Neural cell (in vitro differentiated cells): ENCODE measurements at regions not wholly inside any gene's neighbourhood (a gene's known extent, or its start where the extent isn't known, plus 50 kb on each side); places are given as distances from the start of the nearest gene placed in this dataset.

Experiments
- H2AFZ ChIP-seq: fragments of 200-600, 300-800 bp; sonication (generic), shearing (Covaris generic); 2 replicates; pipeline ENCODE4 v1.6.0; 2014; ENCODE audit warnings: low read depth, mild to moderate bottlenecking, antibody characterized with exemption, low read length, moderate library complexity
- H3F3A ChIP-seq: fragments of 200-600 bp; shearing (Covaris generic); 2 replicates; pipeline ENCODE4 v1.6.1; 2016; ENCODE audit warnings: mild to moderate bottlenecking, moderate library complexity, mixed read lengths, antibody characterized with exemption, low read length; ENCODE audit not compliant: insufficient read depth, poor library complexity, severe bottlenecking
- H3K27ac ChIP-seq: fragments of 200-600, 300-800 bp; sonication (generic), shearing (Covaris generic); 2 replicates; pipeline ENCODE4 v1.5.1; 2014; ENCODE audit warnings: mild to moderate bottlenecking, low read length, moderate library complexity
- H3K27me3 ChIP-seq: fragments of 300-800, 200-600 bp; sonication (generic), shearing (Covaris generic); 2 replicates; pipeline ENCODE4 v1.6.0; 2014; ENCODE audit warnings: mild to moderate bottlenecking, low read depth, low read length, moderate library complexity; ENCODE audit not compliant: insufficient read depth
- H3K36me3 ChIP-seq: fragments of 300-800, 200-600 bp; sonication (generic), shearing (Covaris generic); 2 replicates; pipeline ENCODE4 v1.5.1; 2014; ENCODE audit warnings: mild to moderate bottlenecking, antibody characterized with exemption, low read length, moderate library complexity; ENCODE audit not compliant: insufficient read depth
- H3K4me2 ChIP-seq: fragments of 300-800, 200-600 bp; sonication (generic), shearing (Covaris generic); 2 replicates; pipeline ENCODE4 v1.6.0; 2014; ENCODE audit warnings: mild to moderate bottlenecking, low read length
- H3K4me3 ChIP-seq: fragments of 300-800, 200-600 bp; sonication (generic), shearing (Covaris generic); 2 replicates; pipeline ENCODE4 v1.5.1; 2014; ENCODE audit warnings: mild to moderate bottlenecking, low read length, moderate library complexity
- H3K79me2 ChIP-seq: fragments of 200-600 bp; shearing (Covaris generic); replicated peaks from 2 replicates; pipeline ENCODE4 v1.6.0; 2014; ENCODE audit warnings: mild to moderate bottlenecking, low read length, moderate library complexity; ENCODE audit not compliant: insufficient read depth
- H3K9ac ChIP-seq: fragments of 300-800, 200-600 bp; sonication (generic), shearing (Covaris generic); 2 replicates; pipeline ENCODE4 v1.6.1; 2016; ENCODE audit warnings: mild to moderate bottlenecking, low read length, mixed read lengths
- H3K9me2 ChIP-seq: fragments of 200-600 bp; shearing (Covaris generic); 2 replicates; pipeline ENCODE4 v1.6.1; 2016; ENCODE audit warnings: mild to moderate bottlenecking, low read length, mixed read lengths; ENCODE audit not compliant: insufficient read depth
- H3K9me3 ChIP-seq: fragments of 200-600, 300-800 bp; sonication (generic), shearing (Covaris generic); 2 replicates; pipeline ENCODE4 v1.6.1; 2016; ENCODE audit warnings: mild to moderate bottlenecking, mixed run types, low read length, moderate library complexity, mixed read lengths
- H4K20me1 ChIP-seq: fragments of 200-600 bp; shearing (Covaris generic); 2 replicates; pipeline ENCODE4 v1.6.1; 2016; ENCODE audit warnings: mild to moderate bottlenecking, mixed run types; ENCODE audit not compliant: insufficient read depth
- CTCF ChIP-seq: fragments of 450-650 bp; IDR thresholded peaks from 2 replicates; pipeline ENCODE4 v1.5.1; 2014; ENCODE audit warnings: antibody characterized with exemption, mild to moderate bottlenecking, moderate library complexity; ENCODE audit not compliant: poor library complexity, severe bottlenecking
- EP300 ChIP-seq: fragments of 450-650 bp; conservative IDR thresholded peaks from 2 replicates; pipeline ENCODE4 v1.6.1; 2014; ENCODE audit warnings: antibody characterized with exemption, mild to moderate bottlenecking, moderate library complexity; ENCODE audit not compliant: poor library complexity, severe bottlenecking
- EZH2 ChIP-seq: fragments of 200-600, 300-800 bp; shearing (Covaris generic), sonication (generic); IDR thresholded peaks from 2 replicates; pipeline ENCODE4 v1.6.1; 2014; ENCODE audit warnings: antibody characterized with exemption, low read length, borderline replicate concordance, mild to moderate bottlenecking; ENCODE audit not compliant: insufficient read depth, poor library complexity, severe bottlenecking
- MXI1 ChIP-seq: fragments of 450-650 bp; conservative IDR thresholded peaks from 2 replicates; pipeline ENCODE4 v1.6.1; 2014; ENCODE audit warnings: antibody characterized with exemption, mild to moderate bottlenecking; ENCODE audit not compliant: poor library complexity, severe bottlenecking
- POLR2AphosphoS5 ChIP-seq: IDR thresholded peaks from 2 replicates; pipeline ENCODE4 v1.6.1; 2012
- RAD21 ChIP-seq: fragments of 450-650 bp; conservative IDR thresholded peaks from 2 replicates; pipeline ENCODE4 v1.6.1; 2014; ENCODE audit warnings: antibody characterized with exemption, mild to moderate bottlenecking, moderate library complexity
- REST ChIP-seq: IDR thresholded peaks from 2 replicates; pipeline ENCODE4 v1.6.1; 2012; ENCODE audit warnings: borderline replicate concordance
- SMC3 ChIP-seq: fragments of 450-650 bp; conservative IDR thresholded peaks from 2 replicates; pipeline ENCODE4 v1.6.1; 2014; ENCODE audit warnings: antibody characterized with exemption, mild to moderate bottlenecking, moderate library complexity; ENCODE audit not compliant: poor library complexity
- TAF1 ChIP-seq: IDR thresholded peaks from 2 replicates; pipeline ENCODE4 v1.6.1; 2012; ENCODE audit warnings: low read depth

GRCh38 chr20:57808264-57809070 is 98.7 kb upstream of the PMEPA1 start:
- Histone ChIP-seq H3F3A (no peaks in the 10 kb centered on the region), H3K4me3 (no peak overlapping the region), H3K9me3 (no peaks in the 10 kb centered on the region), H2AFZ (no peak overlapping the region), H3K79me2 (no peaks in the 10 kb centered on the region), H4K20me1 (no peaks in the 10 kb centered on the region), H3K4me2 (no peak overlapping the region), H3K27ac (no peak overlapping the region), H3K9ac (no peak overlapping the region), H3K27me3 (no peaks in the 10 kb centered on the region), H3K9me2 (no peaks in the 10 kb centered on the region), H3K36me3 (no peaks in the 10 kb centered on the region)
- TF ChIP-seq CTCF = no peak
- TF ChIP-seq REST = no peak
- TF ChIP-seq EP300 = no peak
- TF ChIP-seq MXI1 = no peak
- TF ChIP-seq POLR2AphosphoS5 = no peak
- TF ChIP-seq RAD21 = no peak
- no peak for TF ChIP-seq EZH2
- TF ChIP-seq SMC3 = no peak
- no peak for TF ChIP-seq TAF1

GRCh38 chr20:57807401-57808263 is 97.8 kb upstream of the PMEPA1 start:
- Histone ChIP-seq H3K4me3 (no peak overlapping the region), H3K9me2 (no peaks in the 10 kb centered on the region), H3K9me3 (no peaks in the 10 kb centered on the region), H3K36me3 (no peaks in the 10 kb centered on the region), H3K27ac (no peak overlapping the region), H3K4me2 (no peak overlapping the region), H4K20me1 (no peaks in the 10 kb centered on the region), H3K27me3 (no peaks in the 10 kb centered on the region), H3K9ac (no peak overlapping the region), H3F3A (no peaks in the 10 kb centered on the region), H3K79me2 (no peaks in the 10 kb centered on the region), H2AFZ (no peak overlapping the region)
- TF ChIP-seq MXI1 = no peak
- TF ChIP-seq EP300 = no peak
- TF ChIP-seq POLR2AphosphoS5 = no peak
